ENCODE measurements at regions not wholly inside any gene's neighbourhood (a gene's known extent, or its start where the extent isn't known, plus 50 kb on each side); places are given as distances from the start of the nearest gene placed in this dataset.

GRCh38 chr13:87426742-87427141 is 244.4 kb upstream of the SLITRK5 start:
- no peak overlapping the region for H2BK15ac ChIP-seq (ENCODE audit: low read depth, low read length)
- no peak overlapping the region for H2BK120ac ChIP-seq (ENCODE audit: low read depth, low read length, poor library complexity, severe bottlenecking)
- no peak overlapping the region for H3K4ac ChIP-seq (ENCODE audit: low read depth, low read length)
- Mint-ChIP-seq H3K4me1 (peaks cover 7 to 12% of the 10 kb centered on the region in 2 experiments), H3K4me3 (no peak overlapping the region), H3K27ac (no peak overlapping the region; a peak in 3 of 7 replicates), H3K36me3 (ENCODE audit: insufficient read depth in 1 of 3, low read depth in 3 of 3) (no peaks in the 10 kb centered on the region), H3K27me3 (ENCODE audit: low read depth) (no peaks in the 10 kb centered on the region), H3K9me3 (peaks cover 0 to 3% of the 10 kb centered on the region in 2 experiments; a peak in 2 of 5 replicates)
- H3K27ac ChIP-seq (ENCODE audit: insufficient read length, low read depth, low read length) = no peak overlapping the region
- H4K5ac ChIP-seq (ENCODE audit: insufficient read length, low read depth, low read length) = no peak overlapping the region
- no peaks in the 10 kb centered on the region; the same call in 1 of the 2 replicates for H3K4me1 ChIP-seq (ENCODE audit: insufficient read depth, low read length)
- no peaks in the 10 kb centered on the region for H3K27me3 ChIP-seq (ENCODE audit: insufficient read depth, low read length)
- no peak overlapping the region for H3K56ac ChIP-seq (ENCODE audit: insufficient read length, low read depth, low read length)
- H2AK5ac ChIP-seq (ENCODE audit: insufficient read length, low read length) = no peak overlapping the region
- no peak overlapping the region for H4K8ac ChIP-seq (replicated peaks; ENCODE audit: insufficient read length, low read depth, low read length)
- no peaks in the 10 kb centered on the region for H3K79me2 ChIP-seq (ENCODE audit: insufficient read depth, low read length)
- no peak overlapping the region for H2BK12ac ChIP-seq (ENCODE audit: insufficient read length, low read depth, low read length)
- no peak overlapping the region for H3K18ac ChIP-seq (ENCODE audit: insufficient read length, low read depth, low read length)
- no peak overlapping the region for H2AFZ ChIP-seq (ENCODE audit: low read length)
- no peak overlapping the region for H2BK20ac ChIP-seq (ENCODE audit: low read depth, low read length, poor library complexity, severe bottlenecking)
- H3K9ac ChIP-seq (ENCODE audit: extremely low read depth, insufficient read length, low read length) = no peak overlapping the region
- H3K4me2 ChIP-seq (ENCODE audit: insufficient read depth, insufficient read length, low read length) = no peak overlapping the region
- H3K9me3 ChIP-seq (ENCODE audit: control insufficient read depth, low read depth, low read length) = no peaks in the 10 kb centered on the region
- H2BK5ac ChIP-seq (ENCODE audit: insufficient read length, low read length) = no peak overlapping the region
- no peaks in the 10 kb centered on the region for H3K23me2 ChIP-seq (ENCODE audit: insufficient read length, low read depth, low read length, poor library complexity, severe bottlenecking)
- H4K91ac ChIP-seq (ENCODE audit: insufficient read length, low read depth, low read length) = no peak overlapping the region
- no peak for DNase-seq
- H3K79me1 ChIP-seq (ENCODE audit: insufficient read depth, low read depth, low read length, poor library complexity, severe bottlenecking) = no peaks in the 10 kb centered on the region
- H3T11ph ChIP-seq (ENCODE audit: low read length) = no peak overlapping the region
- TF ChIP-seq, protein P1, sequence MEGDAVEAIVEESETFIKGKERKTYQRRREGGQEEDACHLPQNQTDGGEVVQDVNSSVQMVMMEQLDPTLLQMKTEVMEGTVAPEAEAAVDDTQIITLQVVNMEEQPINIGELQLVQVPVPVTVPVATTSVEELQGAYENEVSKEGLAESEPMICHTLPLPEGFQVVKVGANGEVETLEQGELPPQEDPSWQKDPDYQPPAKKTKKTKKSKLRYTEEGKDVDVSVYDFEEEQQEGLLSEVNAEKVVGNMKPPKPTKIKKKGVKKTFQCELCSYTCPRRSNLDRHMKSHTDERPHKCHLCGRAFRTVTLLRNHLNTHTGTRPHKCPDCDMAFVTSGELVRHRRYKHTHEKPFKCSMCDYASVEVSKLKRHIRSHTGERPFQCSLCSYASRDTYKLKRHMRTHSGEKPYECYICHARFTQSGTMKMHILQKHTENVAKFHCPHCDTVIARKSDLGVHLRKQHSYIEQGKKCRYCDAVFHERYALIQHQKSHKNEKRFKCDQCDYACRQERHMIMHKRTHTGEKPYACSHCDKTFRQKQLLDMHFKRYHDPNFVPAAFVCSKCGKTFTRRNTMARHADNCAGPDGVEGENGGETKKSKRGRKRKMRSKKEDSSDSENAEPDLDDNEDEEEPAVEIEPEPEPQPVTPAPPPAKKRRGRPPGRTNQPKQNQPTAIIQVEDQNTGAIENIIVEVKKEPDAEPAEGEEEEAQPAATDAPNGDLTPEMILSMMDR (conservative IDR thresholded peaks at IDR 0.05) = no peak
- H3K23ac ChIP-seq (ENCODE audit: insufficient read length, low read depth, low read length) = no peak overlapping the region
- H3K14ac ChIP-seq (ENCODE audit: insufficient read depth, low read length) = no peak overlapping the region
- no peaks in the 10 kb centered on the region for H4K20me1 ChIP-seq (ENCODE audit: control insufficient read depth, insufficient read depth, insufficient read length)

Measured in H9 (cell line).